ENCODE measurements at regions not wholly inside any gene's neighbourhood (a gene's known extent, or its start where the extent isn't known, plus 50 kb on each side); places are given as distances from the start of the nearest gene placed in this dataset.

DNA sequence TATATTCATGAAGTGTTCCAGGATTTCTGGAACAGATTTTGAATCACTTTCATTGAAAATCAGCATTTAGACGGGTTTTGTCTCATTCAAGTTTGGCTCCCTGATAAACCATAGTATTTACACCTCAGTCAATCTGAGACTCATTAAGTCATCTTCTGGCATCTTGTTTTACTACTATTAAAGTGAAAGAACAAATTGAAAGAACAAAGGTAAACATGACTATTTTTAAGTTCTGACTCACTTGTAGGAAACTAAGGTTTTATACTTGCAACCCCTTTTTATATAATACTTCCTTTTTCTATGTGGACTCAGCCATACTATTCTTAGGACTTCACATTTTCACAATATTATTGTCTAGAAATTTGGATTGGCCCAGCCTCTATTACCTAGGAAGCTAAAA lies 854.4 kb downstream of the SQOR start:
- no peak for ATAC-seq
- intact Hi-C loops (cut with micrococcal nuclease; ENCODE audit: unreplicated experiment): no loop called here

DNA sequence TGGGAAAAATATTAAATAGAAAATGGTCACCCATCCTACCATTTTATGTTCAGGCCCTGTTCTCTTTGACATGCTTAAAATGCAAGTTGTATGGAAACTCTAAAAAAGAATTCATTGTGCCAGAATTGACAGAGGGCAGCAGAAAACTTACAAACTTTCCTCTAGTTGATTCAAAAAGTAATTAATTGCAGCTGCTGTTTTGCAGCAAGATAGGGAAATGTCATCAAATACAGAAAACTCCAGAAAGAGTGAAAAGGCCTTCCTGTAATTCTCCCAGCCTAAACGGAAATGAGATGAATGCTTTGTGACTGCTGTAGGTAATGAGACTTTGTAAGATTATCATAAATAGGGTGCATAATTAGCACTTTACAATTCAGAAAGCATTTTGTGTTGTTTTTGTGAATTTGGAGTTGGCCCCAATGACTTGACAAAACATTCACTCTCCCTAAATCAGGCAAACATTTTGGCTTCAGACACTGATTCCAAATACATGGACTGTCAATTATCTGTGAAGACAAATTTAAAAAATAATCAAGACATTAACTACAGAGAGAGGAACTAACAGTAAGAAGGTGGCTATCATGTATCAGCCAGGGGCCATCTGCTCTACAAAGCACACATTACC lies 861.8 kb downstream of the SQOR start:
- Histone ChIP-seq H3K4me1 (ENCODE audit: control insufficient read depth, insufficient read depth, low read length) (no peaks in the 10 kb centered on the region), H3K4me3 (ENCODE audit: low read depth in 2 of 2, low read length in 2 of 2) (no peak overlapping the region), H3K27ac (ENCODE audit: low read length) (no peak overlapping the region), H3K9me3 (ENCODE audit: control insufficient read depth, insufficient read depth, low read depth, low read length) (no peaks in the 10 kb centered on the region), H3K27me3 (ENCODE audit: control insufficient read depth, insufficient read depth, low read length) (no peaks in the 10 kb centered on the region), H3K36me3 (ENCODE audit: control insufficient read depth, insufficient read depth, low read length) (no peaks in the 10 kb centered on the region)
- POLR2A ChIA-PET: no interaction called here
- intact Hi-C loops (cut with micrococcal nuclease; ENCODE audit: unreplicated experiment): no loop called here
- TF ChIP-seq, protein P1, sequence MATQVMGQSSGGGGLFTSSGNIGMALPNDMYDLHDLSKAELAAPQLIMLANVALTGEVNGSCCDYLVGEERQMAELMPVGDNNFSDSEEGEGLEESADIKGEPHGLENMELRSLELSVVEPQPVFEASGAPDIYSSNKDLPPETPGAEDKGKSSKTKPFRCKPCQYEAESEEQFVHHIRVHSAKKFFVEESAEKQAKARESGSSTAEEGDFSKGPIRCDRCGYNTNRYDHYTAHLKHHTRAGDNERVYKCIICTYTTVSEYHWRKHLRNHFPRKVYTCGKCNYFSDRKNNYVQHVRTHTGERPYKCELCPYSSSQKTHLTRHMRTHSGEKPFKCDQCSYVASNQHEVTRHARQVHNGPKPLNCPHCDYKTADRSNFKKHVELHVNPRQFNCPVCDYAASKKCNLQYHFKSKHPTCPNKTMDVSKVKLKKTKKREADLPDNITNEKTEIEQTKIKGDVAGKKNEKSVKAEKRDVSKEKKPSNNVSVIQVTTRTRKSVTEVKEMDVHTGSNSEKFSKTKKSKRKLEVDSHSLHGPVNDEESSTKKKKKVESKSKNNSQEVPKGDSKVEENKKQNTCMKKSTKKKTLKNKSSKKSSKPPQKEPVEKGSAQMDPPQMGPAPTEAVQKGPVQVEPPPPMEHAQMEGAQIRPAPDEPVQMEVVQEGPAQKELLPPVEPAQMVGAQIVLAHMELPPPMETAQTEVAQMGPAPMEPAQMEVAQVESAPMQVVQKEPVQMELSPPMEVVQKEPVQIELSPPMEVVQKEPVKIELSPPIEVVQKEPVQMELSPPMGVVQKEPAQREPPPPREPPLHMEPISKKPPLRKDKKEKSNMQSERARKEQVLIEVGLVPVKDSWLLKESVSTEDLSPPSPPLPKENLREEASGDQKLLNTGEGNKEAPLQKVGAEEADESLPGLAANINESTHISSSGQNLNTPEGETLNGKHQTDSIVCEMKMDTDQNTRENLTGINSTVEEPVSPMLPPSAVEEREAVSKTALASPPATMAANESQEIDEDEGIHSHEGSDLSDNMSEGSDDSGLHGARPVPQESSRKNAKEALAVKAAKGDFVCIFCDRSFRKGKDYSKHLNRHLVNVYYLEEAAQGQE (IDR thresholded peaks at IDR 0.05; ENCODE audit: insufficient read depth in 1 of 2, low read depth in 2 of 2, low read length in 1 of 2): no peak
- TF ChIP-seq, protein P2, sequence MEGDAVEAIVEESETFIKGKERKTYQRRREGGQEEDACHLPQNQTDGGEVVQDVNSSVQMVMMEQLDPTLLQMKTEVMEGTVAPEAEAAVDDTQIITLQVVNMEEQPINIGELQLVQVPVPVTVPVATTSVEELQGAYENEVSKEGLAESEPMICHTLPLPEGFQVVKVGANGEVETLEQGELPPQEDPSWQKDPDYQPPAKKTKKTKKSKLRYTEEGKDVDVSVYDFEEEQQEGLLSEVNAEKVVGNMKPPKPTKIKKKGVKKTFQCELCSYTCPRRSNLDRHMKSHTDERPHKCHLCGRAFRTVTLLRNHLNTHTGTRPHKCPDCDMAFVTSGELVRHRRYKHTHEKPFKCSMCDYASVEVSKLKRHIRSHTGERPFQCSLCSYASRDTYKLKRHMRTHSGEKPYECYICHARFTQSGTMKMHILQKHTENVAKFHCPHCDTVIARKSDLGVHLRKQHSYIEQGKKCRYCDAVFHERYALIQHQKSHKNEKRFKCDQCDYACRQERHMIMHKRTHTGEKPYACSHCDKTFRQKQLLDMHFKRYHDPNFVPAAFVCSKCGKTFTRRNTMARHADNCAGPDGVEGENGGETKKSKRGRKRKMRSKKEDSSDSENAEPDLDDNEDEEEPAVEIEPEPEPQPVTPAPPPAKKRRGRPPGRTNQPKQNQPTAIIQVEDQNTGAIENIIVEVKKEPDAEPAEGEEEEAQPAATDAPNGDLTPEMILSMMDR (IDR thresholded peaks at IDR 0.05): no peak
- no peak for TF ChIP-seq SIN3A (IDR thresholded peaks at IDR 0.05; ENCODE audit: borderline replicate concordance, insufficient read depth, low read depth, low read length)
- no peak for TF ChIP-seq POLR2AphosphoS5 (IDR thresholded peaks at IDR 0.05; ENCODE audit: low read depth, low read length)
- no peak for TF ChIP-seq TCF7L2 (IDR thresholded peaks at IDR 0.05; ENCODE audit: low read depth, low read length)
- ATAC-seq (no peak), DNase-seq (ENCODE audit: low read depth, low spot score) (no peak)
- BruUV-seq (replicated peaks): no TSS peak
- CTCF ChIA-PET: no interaction called here
- in situ Hi-C loops (cut with HindIII; ENCODE audit: low pct_unique_long_range_greater_than_20kb, low sequenced_read_pairs): no loop called here

More for the DNA sequence above, 854.4 kb downstream of the SQOR start:
- Histone ChIP-seq H3K36me3 (ENCODE audit: control insufficient read depth, insufficient read depth, low read length) (no peaks in the 10 kb centered on the region), H3K4me1 (ENCODE audit: control insufficient read depth, insufficient read depth, low read length) (no peaks in the 10 kb centered on the region), H3K9me3 (ENCODE audit: control insufficient read depth, insufficient read depth, low read depth, low read length) (peaks cover 2% of the 10 kb centered on the region; the same call in 1 of the 2 replicates), H3K27me3 (ENCODE audit: control insufficient read depth, insufficient read depth, low read length) (no peaks in the 10 kb centered on the region), H3K27ac (ENCODE audit: low read length) (no peak overlapping the region), H3K4me3 (ENCODE audit: low read depth in 2 of 2, low read length in 2 of 2) (no peak overlapping the region)
- in situ Hi-C loops (cut with HindIII; ENCODE audit: low pct_unique_long_range_greater_than_20kb, low sequenced_read_pairs): no loop called here
- no TSS peak for BruUV-seq (replicated peaks)
- ChIA-PET POLR2A (no interaction called here), CTCF (no interaction called here)
- TF ChIP-seq, protein P2 (IDR thresholded peaks at IDR 0.05): no peak
- TF ChIP-seq TCF7L2 (IDR thresholded peaks at IDR 0.05; ENCODE audit: low read depth, low read length): no peak
- TF ChIP-seq, protein P1 (IDR thresholded peaks at IDR 0.05; ENCODE audit: insufficient read depth in 1 of 2, low read depth in 2 of 2, low read length in 1 of 2): no peak
- DNase-seq (ENCODE audit: low read depth, low spot score): no peak
